Central memory CD8-positive, alpha-beta T cell (primary cell): ENCODE measurements at regions not wholly inside any gene's neighbourhood (a gene's known extent, or its start where the extent isn't known, plus 50 kb on each side); places are given as distances from the start of the nearest gene placed in this dataset.
"Not testable (repeated sequence)": the region's sequence is repeated elsewhere in the genome, so short reads cannot be mapped to it uniquely, and the experiment has no call there.

Experiments
- ATAC-seq: fragments of 150-1000 bp; cut with Tn5 transposase; replicated peaks from 2 replicates; pipeline ENCODE4 v1.10.0; 2022; ENCODE audit warnings: mild to moderate bottlenecking, moderate FRiP score, moderate number of reproducible peaks; ENCODE audit not compliant: poor library complexity, severe bottlenecking; ENCODE audit errors: extremely low read depth
- DNase-seq, 2 donors: peaks; one replicate each; pipeline ENCODE4 v3.0.0; 2021; ENCODE audit warnings: low spot score in 2 of 2
- H3K27ac Mint-ChIP-seq: one replicate; pipeline ENCODE4 v1.8.0; 2022; ENCODE audit warnings: low read depth, mild to moderate bottlenecking, moderate library complexity, mixed read lengths
- H3K27me3 Mint-ChIP-seq: one replicate; pipeline ENCODE4 v1.8.0; 2022; ENCODE audit warnings: mixed read lengths
- H3K36me3 Mint-ChIP-seq: one replicate; pipeline ENCODE4 v1.8.0; 2022; ENCODE audit warnings: mild to moderate bottlenecking, moderate library complexity, mixed read lengths; ENCODE audit not compliant: insufficient read depth
- H3K4me1 Mint-ChIP-seq: one replicate; pipeline ENCODE4 v1.8.0; 2022; ENCODE audit warnings: mixed read lengths
- H3K4me3 Mint-ChIP-seq: one replicate; pipeline ENCODE4 v1.8.0; 2022; ENCODE audit warnings: mild to moderate bottlenecking, moderate library complexity, mixed read lengths
- H3K9me3 Mint-ChIP-seq: one replicate; pipeline ENCODE4 v1.8.0; 2022; ENCODE audit warnings: mixed read lengths

GRCh38 chr10:125264091-125264490 is 103.7 kb upstream of the CTBP2 start:
- Mint-ChIP-seq H3K4me3 (no peak overlapping the region), H3K9me3 (no peaks in the 10 kb centered on the region), H3K36me3 (no peaks in the 10 kb centered on the region), H3K27me3 (peaks cover 11% of the 10 kb centered on the region), H3K4me1 (no peaks in the 10 kb centered on the region), H3K27ac (no peak overlapping the region)
- ATAC-seq (no peak), DNase-seq (no peak)

DNA sequence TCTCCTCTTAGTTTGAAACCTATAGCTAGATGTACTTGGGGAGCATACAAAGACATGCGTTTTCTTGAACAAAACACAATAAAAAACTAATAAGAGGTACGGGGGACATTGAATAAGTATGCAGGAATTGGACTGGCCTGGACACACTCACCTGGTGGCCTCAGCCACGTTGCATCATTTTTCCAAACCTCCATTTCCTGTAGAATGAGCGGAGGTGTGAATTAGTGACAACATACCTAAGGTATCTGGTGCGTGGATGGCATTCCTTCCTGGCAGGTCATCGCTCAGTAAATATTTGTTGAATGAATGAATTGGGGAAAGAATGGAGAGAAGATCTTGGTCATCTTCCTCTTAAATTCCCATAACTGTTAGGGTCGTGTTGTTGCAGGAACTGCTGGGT is 103.2 kb upstream of the CTBP2 start:
- no peak for DNase-seq
- Mint-ChIP-seq H3K27me3 (peaks cover 11% of the 10 kb centered on the region), H3K27ac (no peak overlapping the region), H3K9me3 (no peaks in the 10 kb centered on the region), H3K36me3 (no peaks in the 10 kb centered on the region), H3K4me3 (no peak overlapping the region), H3K4me1 (no peaks in the 10 kb centered on the region)
- no peak for ATAC-seq

GRCh38 chr10:125262920-125263319 is 102.6 kb upstream of the CTBP2 start:
- H3K4me3 Mint-ChIP-seq, result no peak overlapping the region
- no peaks in the 10 kb centered on the region for H3K36me3 Mint-ChIP-seq
- no peak for ATAC-seq

GRCh38 chr10:125262409-125262808 is 102.0 kb upstream of the CTBP2 start:
- Mint-ChIP-seq H3K36me3 (no peaks in the 10 kb centered on the region), H3K27me3 (peaks cover 11% of the 10 kb centered on the region), H3K4me3 (no peak overlapping the region), H3K9me3 (no peaks in the 10 kb centered on the region), H3K27ac (no peak overlapping the region), H3K4me1 (no peaks in the 10 kb centered on the region)
- no peak for ATAC-seq
- no peak for DNase-seq

More at GRCh38 chr10:125262920-125263319, 102.6 kb upstream of the CTBP2 start:
- Mint-ChIP-seq H3K9me3 (no peaks in the 10 kb centered on the region), H3K27me3 (peaks cover 11% of the 10 kb centered on the region), H3K27ac (no peak overlapping the region), H3K4me1 (no peaks in the 10 kb centered on the region)
- no peak for DNase-seq

DNA sequence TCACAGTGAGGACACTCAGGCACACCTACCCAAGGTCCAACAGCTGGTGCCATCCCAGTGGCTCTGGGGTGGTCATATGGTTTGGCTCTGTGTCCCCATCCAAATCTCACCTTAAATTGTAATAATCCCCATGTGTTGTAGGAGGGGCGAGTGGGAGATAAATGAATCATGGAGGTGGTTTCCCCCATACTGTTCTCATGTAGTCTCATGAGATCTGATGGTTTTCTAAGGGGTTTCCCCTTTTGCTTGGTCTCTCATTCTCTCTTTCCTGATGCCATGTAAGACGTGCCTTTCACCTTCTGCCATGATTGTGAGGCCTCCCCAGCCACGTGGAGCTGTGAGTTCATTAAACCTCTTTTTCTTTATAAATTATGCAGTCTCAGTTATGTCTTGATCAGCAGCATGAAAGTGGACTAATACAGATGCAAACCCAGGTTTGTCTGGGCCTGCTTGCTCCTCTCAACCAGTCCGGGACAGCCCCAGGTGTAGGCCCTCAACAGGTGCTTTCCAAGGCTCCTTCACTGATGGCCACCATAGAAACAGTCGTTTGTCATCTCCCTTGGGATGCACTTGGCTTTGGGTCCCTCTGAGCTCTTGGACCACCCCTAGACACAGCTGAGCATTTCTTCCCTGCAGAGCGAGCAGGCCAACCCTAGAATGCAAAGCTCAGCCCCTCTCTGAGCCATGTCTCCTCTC is 101.3 kb upstream of the CTBP2 start:
- Mint-ChIP-seq H3K27me3 (peaks cover 11% of the 10 kb centered on the region), H3K9me3 (no peaks in the 10 kb centered on the region), H3K36me3 (no peaks in the 10 kb centered on the region), H3K27ac (no peak overlapping the region), H3K4me3 (no peak overlapping the region), H3K4me1 (no peaks in the 10 kb centered on the region)
- DNase-seq (no peak), ATAC-seq (no peak)

DNA sequence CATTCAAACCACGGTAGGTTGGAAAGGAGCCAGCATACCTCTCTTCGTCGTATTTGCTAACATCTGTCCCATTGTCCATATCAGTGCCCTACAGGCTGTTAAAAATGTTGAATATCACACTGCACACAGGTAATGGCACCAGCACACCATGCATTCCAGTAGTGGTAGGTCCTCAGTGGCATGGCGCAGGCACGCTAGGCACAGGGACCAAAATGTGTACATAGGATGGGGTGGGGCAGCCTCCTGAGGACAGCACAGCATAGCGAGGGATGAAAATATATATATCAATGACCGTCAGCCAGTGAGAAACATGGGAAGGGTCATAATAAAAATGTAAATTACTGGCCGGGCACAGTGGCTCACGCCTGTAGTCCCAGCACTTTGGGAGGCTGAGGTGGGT is 99.9 kb upstream of the CTBP2 start:
- DNase-seq (no peak), ATAC-seq (no peak)
- Mint-ChIP-seq H3K4me3 (no peak overlapping the region), H3K36me3 (no peaks in the 10 kb centered on the region), H3K4me1 (no peaks in the 10 kb centered on the region), H3K27me3 (peaks cover 9% of the 10 kb centered on the region), H3K9me3 (no peaks in the 10 kb centered on the region), H3K27ac (no peak overlapping the region)

- H3K36me3 Mint-ChIP-seq, result peaks cover 1% of the 10 kb centered on the region
- H3K9me3 Mint-ChIP-seq, result no peaks in the 10 kb centered on the region
- peaks cover 3% of the 10 kb centered on the region for H3K27me3 Mint-ChIP-seq
- H3K4me1 Mint-ChIP-seq, result no peaks in the 10 kb centered on the region
- ATAC-seq (no peak), DNase-seq (no peak)
- H3K4me3 Mint-ChIP-seq, result no peak overlapping the region
- H3K27ac Mint-ChIP-seq, result no peak overlapping the region
Observed at GRCh38 chr10:125259651-125260050, 99.3 kb upstream of the CTBP2 start.

DNA sequence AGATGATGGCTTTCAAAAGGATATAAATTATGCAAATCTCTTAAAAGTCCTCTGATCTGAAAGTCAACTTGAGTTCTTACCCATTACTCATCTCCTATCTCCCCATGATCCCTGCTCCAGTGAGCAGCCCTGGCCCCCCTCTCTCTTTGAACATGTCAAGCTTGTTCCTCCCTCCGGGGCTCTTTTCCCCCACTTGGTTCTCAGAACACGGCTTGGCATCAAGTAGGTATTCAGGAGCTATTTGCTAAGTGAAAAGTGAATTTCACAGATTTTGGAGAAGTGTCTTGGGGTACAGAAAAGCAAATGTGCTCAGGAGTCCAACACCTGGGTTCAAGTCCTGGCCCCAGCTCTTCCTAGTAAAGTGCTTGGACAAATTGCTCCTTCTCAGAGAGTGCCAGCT is 98.3 kb upstream of the CTBP2 start:
- Mint-ChIP-seq H3K4me3 (no peak overlapping the region), H3K4me1 (no peaks in the 10 kb centered on the region), H3K27ac (no peak overlapping the region), H3K27me3 (no peaks in the 10 kb centered on the region), H3K9me3 (no peaks in the 10 kb centered on the region), H3K36me3 (peaks cover 3% of the 10 kb centered on the region)
- ATAC-seq (no peak), DNase-seq (no peak)

DNA sequence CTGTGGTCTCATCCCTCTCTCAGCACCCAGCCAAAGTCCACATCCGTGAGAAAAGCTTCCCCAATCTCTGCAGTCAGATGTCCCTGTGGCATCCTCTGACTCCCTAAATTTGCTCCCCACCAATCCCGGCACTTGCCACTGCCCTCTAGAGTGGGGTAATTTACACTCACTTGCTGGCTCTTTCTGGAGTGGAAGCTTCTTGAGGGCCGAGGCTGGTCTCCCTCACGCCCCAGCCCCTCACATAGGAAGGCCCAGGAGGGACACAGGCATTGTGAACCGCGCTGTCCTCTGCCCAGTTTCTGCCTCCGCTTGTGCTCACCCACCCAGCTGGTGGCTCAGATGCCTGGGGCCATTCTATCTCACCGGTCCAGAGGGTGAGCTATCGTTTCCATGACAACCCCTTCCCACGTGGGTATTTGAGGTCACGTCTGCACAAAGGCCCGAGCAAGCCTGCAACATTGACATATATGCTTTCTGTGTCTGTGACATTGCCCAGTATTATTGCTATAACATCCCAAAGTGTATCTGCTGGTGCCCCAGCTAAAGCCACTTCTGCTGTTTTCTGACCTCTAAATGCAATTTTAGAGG is 97.3 kb upstream of the CTBP2 start:
- Mint-ChIP-seq H3K36me3 (peaks cover 3% of the 10 kb centered on the region), H3K27me3 (no peaks in the 10 kb centered on the region), H3K9me3 (peaks cover 6% of the 10 kb centered on the region), H3K4me1 (no peaks in the 10 kb centered on the region), H3K27ac (no peak overlapping the region), H3K4me3 (no peak overlapping the region)
- no peak for ATAC-seq
- DNase-seq, result no peak

- no peaks in the 10 kb centered on the region for H3K4me1 Mint-ChIP-seq
- H3K27ac Mint-ChIP-seq, result no peak overlapping the region
- no peaks in the 10 kb centered on the region for H3K27me3 Mint-ChIP-seq
- DNase-seq (no peak), ATAC-seq (no peak)
- peaks cover 3% of the 10 kb centered on the region for H3K36me3 Mint-ChIP-seq
- H3K4me3 Mint-ChIP-seq, result no peak overlapping the region
- peaks cover 6% of the 10 kb centered on the region for H3K9me3 Mint-ChIP-seq
Observed at GRCh38 chr10:125256026-125256425, 95.7 kb upstream of the CTBP2 start.

GRCh38 chr10:125252937-125253336 is 92.6 kb upstream of the CTBP2 start:
- Mint-ChIP-seq H3K9me3 (peaks cover 6% of the 10 kb centered on the region), H3K4me1 (no peaks in the 10 kb centered on the region), H3K4me3 (no peak overlapping the region), H3K27ac (no peak overlapping the region), H3K27me3 (no peaks in the 10 kb centered on the region), H3K36me3 (peaks cover 3% of the 10 kb centered on the region)
- ATAC-seq (no peak), DNase-seq (no peak)

DNA sequence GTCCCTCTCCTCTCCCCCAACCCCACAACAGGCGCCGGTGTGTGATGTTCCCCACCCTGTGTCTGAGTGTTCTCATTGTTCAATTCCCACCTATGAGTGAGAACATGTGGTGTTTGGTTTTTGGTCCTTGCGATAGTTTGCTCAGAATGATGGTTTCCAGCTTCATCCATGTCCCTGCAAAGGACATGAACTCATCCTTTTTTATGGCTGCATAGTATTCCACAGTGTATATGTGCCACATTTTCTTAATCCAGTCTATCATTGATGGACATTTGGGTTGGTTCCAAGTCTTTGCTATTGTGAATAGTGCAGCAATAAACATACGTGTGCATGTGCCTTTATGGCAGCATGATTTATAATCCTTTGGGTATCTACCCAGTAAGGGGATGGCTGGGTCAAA is 90.5 kb upstream of the CTBP2 start:
- not testable (repeated sequence) for H3K27me3 Mint-ChIP-seq, H3K4me3 Mint-ChIP-seq, H3K4me1 Mint-ChIP-seq, H3K36me3 Mint-ChIP-seq, H3K27ac Mint-ChIP-seq, DNase-seq, H3K9me3 Mint-ChIP-seq, ATAC-seq

DNA sequence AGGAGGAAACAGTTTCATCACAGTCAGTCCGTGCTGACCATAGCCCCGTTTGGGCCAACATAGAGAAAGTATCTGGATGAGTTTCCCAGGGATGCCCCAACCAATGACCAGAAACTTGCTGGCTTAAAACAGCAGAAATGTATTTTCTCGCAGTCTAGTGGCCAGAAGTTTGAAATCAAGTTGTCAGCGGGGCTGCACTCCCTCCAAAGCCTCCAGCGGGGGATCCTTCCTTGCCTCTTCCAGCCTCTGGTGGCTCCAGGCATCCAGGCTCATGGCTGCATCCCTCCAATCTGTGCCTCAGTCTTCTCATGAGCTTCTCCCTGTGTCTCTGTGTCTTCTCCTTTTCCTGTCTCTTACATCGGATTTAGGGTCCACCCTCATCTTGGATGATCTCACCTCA is 89.6 kb upstream of the CTBP2 start:
- Mint-ChIP-seq H3K9me3 (peaks cover 6% of the 10 kb centered on the region), H3K27ac (no peak overlapping the region), H3K27me3 (no peaks in the 10 kb centered on the region), H3K4me1 (no peaks in the 10 kb centered on the region), H3K4me3 (no peak overlapping the region), H3K36me3 (peaks cover 3% of the 10 kb centered on the region)
- no peak for ATAC-seq
- DNase-seq, result no peak
